ENCODE measurements at regions not wholly inside any gene's neighbourhood (a gene's known extent, or its start where the extent isn't known, plus 50 kb on each side); places are given as distances from the start of the nearest gene placed in this dataset.

GRCh38 chr2:118321432-118322105 is 233.3 kb downstream of the INSIG2 start:
- no peaks in the 10 kb centered on the region for H3K27me3 ChIP-seq (ENCODE audit: insufficient read depth, low read length)
- no peaks in the 10 kb centered on the region for H3F3A ChIP-seq (ENCODE audit: insufficient read depth, low read length)
- H3K9ac ChIP-seq (ENCODE audit: low read length): no peak overlapping the region
- no peak overlapping the region for H2AFZ ChIP-seq (ENCODE audit: low read length)
- H3K27ac ChIP-seq (ENCODE audit: low read depth, low read length, poor library complexity, severe bottlenecking): no peak overlapping the region
- H3K9me3 ChIP-seq (ENCODE audit: low read length): no peaks in the 10 kb centered on the region
- H3K4me2 ChIP-seq (ENCODE audit: low read length): no peak overlapping the region
- H4K20me1 ChIP-seq (ENCODE audit: insufficient read depth, low read length): no peaks in the 10 kb centered on the region
- H3K36me3 ChIP-seq (ENCODE audit: insufficient read depth, low read length): no peaks in the 10 kb centered on the region
- no peaks in the 10 kb centered on the region for H3K9me2 ChIP-seq (ENCODE audit: low read depth, low read length)
- no peak for TF ChIP-seq EZH2 (IDR thresholded peaks at IDR 0.05; ENCODE audit: borderline replicate concordance, low read length)
- TF ChIP-seq CTCF (IDR thresholded peaks at IDR 0.05; ENCODE audit: low read length): no peak
- no peaks in the 10 kb centered on the region for H3K79me2 ChIP-seq (ENCODE audit: insufficient read depth, low read length)
- H3K4me1 ChIP-seq (ENCODE audit: insufficient read depth, low read length, severe bottlenecking): no peaks in the 10 kb centered on the region
- H3K4me3 ChIP-seq (ENCODE audit: low read depth, low read length, poor library complexity, severe bottlenecking): no peak overlapping the region

DNA sequence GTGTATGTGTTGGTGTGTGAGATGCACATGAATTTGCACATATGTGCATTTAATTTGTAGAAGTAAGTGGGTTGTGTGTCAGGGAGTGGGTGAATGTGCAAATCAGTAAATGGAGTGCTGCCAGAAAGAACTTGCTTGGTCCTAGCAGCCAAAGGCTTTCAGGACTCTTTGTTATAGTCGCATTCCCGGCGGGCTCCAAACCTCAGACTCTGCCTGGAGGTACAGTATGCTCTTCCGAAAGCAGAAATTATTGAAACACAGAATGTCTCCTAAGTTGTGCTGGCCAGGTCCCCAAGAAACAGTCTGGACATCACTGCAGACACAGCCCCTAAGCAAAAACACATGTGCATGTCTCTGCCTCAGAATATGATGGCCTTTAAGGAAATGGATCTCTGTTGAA is 232.4 kb downstream of the INSIG2 start:
- no peak for TF ChIP-seq CTCF (IDR thresholded peaks at IDR 0.05; ENCODE audit: low read length)
- no peak for TF ChIP-seq EZH2 (IDR thresholded peaks at IDR 0.05; ENCODE audit: borderline replicate concordance, low read length)
- Histone ChIP-seq H3K4me1 (ENCODE audit: insufficient read depth, low read length, severe bottlenecking) (no peaks in the 10 kb centered on the region), H3K27me3 (ENCODE audit: insufficient read depth, low read length) (no peaks in the 10 kb centered on the region)

DNA sequence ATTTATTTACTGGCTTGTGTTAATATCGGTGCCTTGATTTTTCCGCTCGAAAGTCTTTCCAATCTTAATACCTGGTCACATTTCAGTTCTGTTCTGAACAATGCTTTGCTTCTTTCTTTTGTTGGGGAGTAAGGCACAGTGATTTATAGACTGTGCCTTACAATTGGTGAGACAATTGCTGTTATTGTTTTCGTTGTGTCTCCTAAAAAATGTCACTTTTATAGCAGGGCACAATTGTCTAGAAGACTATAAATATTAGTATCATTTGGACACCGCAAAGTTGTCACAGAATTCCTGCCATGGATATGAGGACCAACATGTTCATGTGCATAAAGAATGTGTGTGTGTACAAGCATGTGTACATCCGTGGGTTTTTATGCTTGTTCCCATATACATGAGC is 231.9 kb downstream of the INSIG2 start:
- Histone ChIP-seq H3K27ac (ENCODE audit: low read depth, low read length, poor library complexity, severe bottlenecking) (no peak overlapping the region), H3F3A (ENCODE audit: insufficient read depth, low read length) (no peaks in the 10 kb centered on the region)

More for the DNA sequence above, 232.4 kb downstream of the INSIG2 start:
- Histone ChIP-seq H4K20me1 (ENCODE audit: insufficient read depth, low read length) (no peaks in the 10 kb centered on the region), H3K9ac (ENCODE audit: low read length) (no peak overlapping the region), H3K4me2 (ENCODE audit: low read length) (no peak overlapping the region), H3K36me3 (ENCODE audit: insufficient read depth, low read length) (no peaks in the 10 kb centered on the region), H3K4me3 (ENCODE audit: low read depth, low read length, poor library complexity, severe bottlenecking) (no peak overlapping the region), H3K79me2 (ENCODE audit: insufficient read depth, low read length) (no peaks in the 10 kb centered on the region), H3K9me3 (ENCODE audit: low read length) (no peaks in the 10 kb centered on the region), H3K27ac (ENCODE audit: low read depth, low read length, poor library complexity, severe bottlenecking) (no peak overlapping the region), H2AFZ (ENCODE audit: low read length) (no peak overlapping the region), H3K9me2 (ENCODE audit: low read depth, low read length) (no peaks in the 10 kb centered on the region), H3F3A (ENCODE audit: insufficient read depth, low read length) (no peaks in the 10 kb centered on the region)

More for the DNA sequence above, 231.9 kb downstream of the INSIG2 start:
- Histone ChIP-seq H2AFZ (ENCODE audit: low read length) (no peak overlapping the region), H3K27me3 (ENCODE audit: insufficient read depth, low read length) (no peaks in the 10 kb centered on the region), H3K79me2 (ENCODE audit: insufficient read depth, low read length) (no peaks in the 10 kb centered on the region), H3K36me3 (ENCODE audit: insufficient read depth, low read length) (no peaks in the 10 kb centered on the region), H3K4me2 (ENCODE audit: low read length) (no peak overlapping the region), H3K9me3 (ENCODE audit: low read length) (no peaks in the 10 kb centered on the region), H3K9me2 (ENCODE audit: low read depth, low read length) (no peaks in the 10 kb centered on the region), H3K4me3 (ENCODE audit: low read depth, low read length, poor library complexity, severe bottlenecking) (no peak overlapping the region), H4K20me1 (ENCODE audit: insufficient read depth, low read length) (no peaks in the 10 kb centered on the region), H3K9ac (ENCODE audit: low read length) (no peak overlapping the region), H3K4me1 (ENCODE audit: insufficient read depth, low read length, severe bottlenecking) (no peaks in the 10 kb centered on the region)
- no peak for TF ChIP-seq EZH2 (IDR thresholded peaks at IDR 0.05; ENCODE audit: borderline replicate concordance, low read length)
- no peak for TF ChIP-seq CTCF (IDR thresholded peaks at IDR 0.05; ENCODE audit: low read length)
